Naive thymus-derived CD8-positive, alpha-beta T cell (primary cell): ENCODE measurements at regions not wholly inside any gene's neighbourhood (a gene's known extent, or its start where the extent isn't known, plus 50 kb on each side); places are given as distances from the start of the nearest gene placed in this dataset.

Source experiments
- ATAC-seq, 2 donors: fragments of 150-1000 bp; cut with Tn5 transposase in 1 of 2; sonication (Bioruptor Pico), chemical (Tn5 transposase) in 1 of 2; 1 replicate in 1 of 2; 2 replicates in 1 of 2; pipeline ENCODE4 v1.10.0; 2021; ENCODE audit warnings: mild to moderate bottlenecking in 2 of 2, moderate library complexity in 2 of 2
- POLR2A ChIA-PET: fragments of 350-600 bp; sonication (Branson Sonifier 250); formaldehyde crosslinking; loops from one replicate; lab custom pipeline; 2021; ENCODE audit warnings: antibody characterized with exemption; lab: Charles Lee
- DNase-seq, 10 donors: peaks; one replicate each; pipeline versions ENCODE4 v3.0.0 to v3.0.0-alpha.2; 2020 to 2022
- H3K27ac Mint-ChIP-seq, 10 donors: one replicate each; pipeline ENCODE4 v1.8.0; 2020 to 2022; ENCODE audit warnings: mild to moderate bottlenecking in 10 of 10, mixed read lengths in 10 of 10, moderate library complexity in 4 of 10, inconsistent platforms in 1 of 10
- H3K27me3 Mint-ChIP-seq, 5 donors: one replicate each; pipeline ENCODE4 v1.8.0; 2021 to 2022; ENCODE audit warnings: mixed read lengths in 5 of 5
- H3K36me3 Mint-ChIP-seq, 3 donors: one replicate each; pipeline ENCODE4 v1.8.0; 2020 to 2022; ENCODE audit warnings: mixed read lengths in 3 of 3, mild to moderate bottlenecking in 2 of 3, inconsistent platforms in 1 of 3
- H3K4me1 Mint-ChIP-seq, 4 donors: one replicate each; pipeline ENCODE4 v1.8.0; 2021 to 2022; ENCODE audit warnings: mixed read lengths in 4 of 4
- H3K4me3 Mint-ChIP-seq, 10 donors: one replicate each; pipeline ENCODE4 v1.8.0; 2020 to 2022; ENCODE audit warnings: mild to moderate bottlenecking in 10 of 10, mixed read lengths in 10 of 10, moderate library complexity in 6 of 10, inconsistent platforms in 1 of 10
- H3K9me3 Mint-ChIP-seq, 9 donors: one replicate each; pipeline ENCODE4 v1.8.0; 2020 to 2022; ENCODE audit warnings: mixed read lengths in 9 of 9, mild to moderate bottlenecking in 3 of 9, inconsistent platforms in 1 of 9, moderate library complexity in 1 of 9

DNA sequence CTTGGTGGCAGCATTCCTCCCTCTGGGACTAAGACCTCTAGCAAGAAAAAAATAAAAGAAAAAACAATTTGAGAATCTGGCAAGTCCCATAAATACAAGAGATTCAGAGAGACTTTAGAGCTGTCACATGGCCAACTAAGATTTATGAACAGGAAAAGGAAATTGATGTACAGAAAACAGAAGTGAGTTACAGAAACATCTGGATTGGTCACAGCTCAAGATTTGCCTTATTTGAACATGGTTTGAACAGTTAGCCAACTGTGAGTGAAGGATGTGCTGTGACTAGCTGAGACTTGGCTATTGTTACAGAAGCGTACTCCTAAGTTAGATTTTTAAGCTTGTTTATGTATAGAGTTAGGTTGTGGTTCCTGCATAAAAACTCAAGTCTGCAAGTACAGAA, 340.2 kb downstream of the SLCO4C1 start:
- H3K36me3 Mint-ChIP-seq = no peaks in the 10 kb centered on the region
- no peaks in the 10 kb centered on the region for H3K9me3 Mint-ChIP-seq

DNA sequence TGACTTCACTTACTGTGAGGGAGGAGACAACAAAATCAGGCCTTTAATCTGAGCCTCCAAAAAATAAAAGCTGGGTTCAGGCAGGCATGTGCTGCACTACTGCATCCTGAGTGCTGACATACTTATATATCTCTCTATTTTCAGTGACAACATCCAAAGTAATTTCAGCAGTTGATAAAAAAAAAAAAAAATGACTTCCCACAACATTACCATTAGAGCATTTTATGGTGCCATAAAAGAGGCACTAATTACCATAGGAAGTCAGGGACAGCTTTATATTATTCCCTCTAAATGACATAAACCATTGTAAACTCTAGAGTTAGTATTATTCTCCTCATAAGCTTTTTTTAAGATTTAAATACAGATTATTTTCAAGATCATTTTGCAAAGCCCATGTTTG, 346.1 kb downstream of the SLCO4C1 start:
- H3K9me3 Mint-ChIP-seq = no peaks in the 10 kb centered on the region
- no peaks in the 10 kb centered on the region for H3K27me3 Mint-ChIP-seq
- DNase-seq = no peak
- ATAC-seq = no peak
- no peaks in the 10 kb centered on the region for H3K36me3 Mint-ChIP-seq
- H3K4me1 Mint-ChIP-seq = no peaks in the 10 kb centered on the region
- no peak overlapping the region for H3K4me3 Mint-ChIP-seq
- H3K27ac Mint-ChIP-seq = no peak overlapping the region
- POLR2A ChIA-PET = no interaction called here

More for the DNA sequence above, 340.2 kb downstream of the SLCO4C1 start:
- H3K4me1 Mint-ChIP-seq = no peaks in the 10 kb centered on the region
- POLR2A ChIA-PET = no interaction called here
- ATAC-seq = no peak
- no peaks in the 10 kb centered on the region for H3K27me3 Mint-ChIP-seq
- H3K4me3 Mint-ChIP-seq = no peak overlapping the region
- no peak overlapping the region for H3K27ac Mint-ChIP-seq
- no peak for DNase-seq

GRCh38 chr5:101948615-101949014, 347.5 kb downstream of the SLCO4C1 start:
- ATAC-seq (no peak), DNase-seq (no peak)
- POLR2A ChIA-PET = no interaction called here
- no peak overlapping the region for H3K4me3 Mint-ChIP-seq
- no peaks in the 10 kb centered on the region for H3K4me1 Mint-ChIP-seq
- H3K27ac Mint-ChIP-seq = no peak overlapping the region
- H3K9me3 Mint-ChIP-seq = peaks cover 0 to 5% (median 0%) of the 10 kb centered on the region in 9 donors
- H3K36me3 Mint-ChIP-seq = no peaks in the 10 kb centered on the region
- H3K27me3 Mint-ChIP-seq = no peaks in the 10 kb centered on the region

GRCh38 chr5:101943784-101944183, 352.3 kb downstream of the SLCO4C1 start:
- Mint-ChIP-seq H3K9me3 (peaks cover 0 to 7% (median 0%) of the 10 kb centered on the region in 9 donors), H3K36me3 (no peaks in the 10 kb centered on the region), H3K4me1 (no peaks in the 10 kb centered on the region), H3K27ac (no peak overlapping the region), H3K27me3 (peaks cover 0 to 2% (median 0%) of the 10 kb centered on the region in 5 donors), H3K4me3 (no peak overlapping the region)
- DNase-seq = no peak
- POLR2A ChIA-PET = no interaction called here
- no peak for ATAC-seq

- DNase-seq = no peak
- Mint-ChIP-seq H3K36me3 (no peaks in the 10 kb centered on the region), H3K27ac (no peak overlapping the region)
Observed at GRCh38 chr5:101942321-101942882, 353.7 kb downstream of the SLCO4C1 start.

GRCh38 chr5:101937041-101937440, 359.0 kb downstream of the SLCO4C1 start:
- H3K4me3 Mint-ChIP-seq = no peak overlapping the region
- H3K27me3 Mint-ChIP-seq = peaks cover 0 to 2% (median 0%) of the 10 kb centered on the region in 5 donors
- POLR2A ChIA-PET = no interaction called here
- DNase-seq (no peak), ATAC-seq (no peak)
- peaks cover 0 to 5% (median 0%) of the 10 kb centered on the region in 9 donors for H3K9me3 Mint-ChIP-seq
- H3K4me1 Mint-ChIP-seq = no peaks in the 10 kb centered on the region
- no peak overlapping the region for H3K27ac Mint-ChIP-seq
- no peaks in the 10 kb centered on the region for H3K36me3 Mint-ChIP-seq

More at GRCh38 chr5:101942321-101942882, 353.7 kb downstream of the SLCO4C1 start:
- no peak overlapping the region for H3K4me3 Mint-ChIP-seq
- H3K4me1 Mint-ChIP-seq = no peaks in the 10 kb centered on the region
- no peak for ATAC-seq
- peaks cover 0 to 7% (median 0%) of the 10 kb centered on the region in 9 donors for H3K9me3 Mint-ChIP-seq
- POLR2A ChIA-PET = no interaction called here
- H3K27me3 Mint-ChIP-seq = peaks cover 0 to 2% (median 0%) of the 10 kb centered on the region in 5 donors

DNA sequence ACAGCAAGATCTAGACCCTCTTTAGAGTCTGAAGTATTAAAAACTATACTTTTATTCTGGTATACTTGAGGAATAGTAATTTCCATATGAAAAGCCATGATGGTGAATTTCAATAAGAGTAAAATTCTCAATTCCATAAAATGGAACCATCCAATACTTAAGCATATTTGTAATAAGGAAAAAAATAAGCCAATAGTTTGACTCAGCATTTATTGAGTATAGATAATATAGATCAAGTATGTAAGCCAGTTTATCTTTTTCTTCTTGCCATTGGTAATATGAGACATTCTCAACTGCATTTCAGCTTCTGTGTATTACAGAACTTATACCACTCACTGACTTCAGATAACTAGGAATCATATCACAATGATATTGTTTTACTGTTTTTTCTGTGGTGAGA, 361.0 kb downstream of the SLCO4C1 start:
- H3K27me3 Mint-ChIP-seq = no peaks in the 10 kb centered on the region
- H3K9me3 Mint-ChIP-seq = peaks cover 0 to 5% (median 0%) of the 10 kb centered on the region in 9 donors
- POLR2A ChIA-PET = no interaction called here
- H3K4me1 Mint-ChIP-seq = no peaks in the 10 kb centered on the region
- no peak for DNase-seq
- H3K27ac Mint-ChIP-seq = no peak overlapping the region
- H3K4me3 Mint-ChIP-seq = no peak overlapping the region
- H3K36me3 Mint-ChIP-seq = no peaks in the 10 kb centered on the region
- no peak for ATAC-seq

- Mint-ChIP-seq H3K27ac (no peak overlapping the region), H3K36me3 (no peaks in the 10 kb centered on the region), H3K4me3 (no peak overlapping the region), H3K27me3 (no peaks in the 10 kb centered on the region), H3K4me1 (no peaks in the 10 kb centered on the region), H3K9me3 (peaks cover 0 to 4% (median 0%) of the 10 kb centered on the region in 9 donors)
- no peak for ATAC-seq
- POLR2A ChIA-PET = no interaction called here
- no peak for DNase-seq
Observed at GRCh38 chr5:101932599-101932998, 363.5 kb downstream of the SLCO4C1 start.

GRCh38 chr5:101929628-101930027, 366.5 kb downstream of the SLCO4C1 start:
- no peaks in the 10 kb centered on the region for H3K4me1 Mint-ChIP-seq
- H3K27me3 Mint-ChIP-seq = no peaks in the 10 kb centered on the region
- POLR2A ChIA-PET = no interaction called here
- no peak for DNase-seq
- no peak overlapping the region for H3K4me3 Mint-ChIP-seq
- H3K36me3 Mint-ChIP-seq = peaks cover 0 to 2% (median 0%) of the 10 kb centered on the region in 3 donors
- no peak overlapping the region for H3K27ac Mint-ChIP-seq
- no peak for ATAC-seq
- peaks cover 0 to 7% (median 0%) of the 10 kb centered on the region in 9 donors for H3K9me3 Mint-ChIP-seq

GRCh38 chr5:101917166-101917565, 378.9 kb downstream of the SLCO4C1 start:
- Mint-ChIP-seq H3K27ac (no peak overlapping the region), H3K9me3 (peaks cover 0 to 18% (median 3%) of the 10 kb centered on the region in 9 donors), H3K4me1 (no peaks in the 10 kb centered on the region), H3K4me3 (no peak overlapping the region), H3K36me3 (peaks cover 0 to 2% (median 1%) of the 10 kb centered on the region in 3 donors), H3K27me3 (no peaks in the 10 kb centered on the region)
- DNase-seq = no peak
- POLR2A ChIA-PET = no interaction called here
- ATAC-seq = no peak

- Mint-ChIP-seq H3K9me3 (peaks cover 0 to 15% (median 4%) of the 10 kb centered on the region in 9 donors), H3K4me1 (no peaks in the 10 kb centered on the region), H3K36me3 (no peaks in the 10 kb centered on the region), H3K27me3 (no peaks in the 10 kb centered on the region), H3K27ac (no peak overlapping the region), H3K4me3 (no peak overlapping the region)
- POLR2A ChIA-PET = no interaction called here
- DNase-seq (no peak), ATAC-seq (no peak)
Observed at GRCh38 chr5:101915554-101915953, 380.5 kb downstream of the SLCO4C1 start.

GRCh38 chr5:101904736-101905135, 391.3 kb downstream of the SLCO4C1 start:
- POLR2A ChIA-PET = no interaction called here
- Mint-ChIP-seq H3K9me3 (peaks cover 0 to 4% (median 0%) of the 10 kb centered on the region in 9 donors), H3K27ac (no peak overlapping the region), H3K27me3 (peaks cover 0 to 1% (median 0%) of the 10 kb centered on the region in 5 donors), H3K4me1 (no peaks in the 10 kb centered on the region), H3K36me3 (no peaks in the 10 kb centered on the region), H3K4me3 (no peak overlapping the region)
- DNase-seq = no peak
- ATAC-seq = no peak

DNA sequence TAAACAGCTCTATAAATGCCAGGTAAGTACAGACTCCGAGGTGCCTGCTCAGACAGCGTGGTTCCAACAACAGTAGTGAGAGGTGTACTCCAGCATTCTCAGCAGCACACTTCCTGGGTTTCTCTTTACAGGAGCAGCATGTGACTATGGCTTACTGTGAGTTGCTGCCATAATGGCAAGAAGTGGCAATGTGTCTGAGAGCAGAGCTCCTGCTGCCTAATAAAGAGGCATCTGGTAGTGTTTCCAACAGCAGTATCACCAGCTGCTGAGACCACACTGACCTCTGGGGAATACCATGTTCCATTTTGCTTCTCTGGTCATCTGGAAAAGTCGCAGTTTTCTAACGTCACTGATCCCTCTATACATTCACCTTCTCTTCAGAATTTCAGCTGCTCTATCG, 398.2 kb downstream of the SLCO4C1 start:
- DNase-seq (no peak), ATAC-seq (no peak)
- Mint-ChIP-seq H3K9me3 (peaks cover 0 to 3% (median 0%) of the 10 kb centered on the region in 9 donors), H3K4me3 (no peak overlapping the region), H3K27ac (no peak overlapping the region), H3K36me3 (no peaks in the 10 kb centered on the region), H3K27me3 (no peaks in the 10 kb centered on the region), H3K4me1 (no peaks in the 10 kb centered on the region)
- POLR2A ChIA-PET = no interaction called here

- no peaks in the 10 kb centered on the region for H3K4me1 Mint-ChIP-seq
- H3K27ac Mint-ChIP-seq = no peak overlapping the region
- peaks cover 0 to 7% (median 0%) of the 10 kb centered on the region in 9 donors for H3K9me3 Mint-ChIP-seq
- no peaks in the 10 kb centered on the region for H3K36me3 Mint-ChIP-seq
- ATAC-seq (no peak), DNase-seq (no peak)
- no peak overlapping the region for H3K4me3 Mint-ChIP-seq
- H3K27me3 Mint-ChIP-seq = no peaks in the 10 kb centered on the region
- POLR2A ChIA-PET = no interaction called here
Observed at GRCh38 chr5:101894985-101895384, 401.1 kb downstream of the SLCO4C1 start.
